OCI-LY1 (cell line): ENCODE measurements at regions not wholly inside any gene's neighbourhood (a gene's known extent, or its start where the extent isn't known, plus 50 kb on each side); places are given as distances from the start of the nearest gene placed in this dataset.

Experiments
- H2AFZ ChIP-seq: fragments of 200-600 bp; sonication (generic), shearing (Covaris generic); 2 replicates; pipeline ENCODE4 v1.6.0; 2014; ENCODE audit warnings: antibody characterized with exemption, mild to moderate bottlenecking, low read length
- H3F3A ChIP-seq: fragments of 200-600 bp; sonication (generic), shearing (Covaris generic); 2 replicates; pipeline ENCODE4 v1.6.0; 2014; ENCODE audit warnings: mild to moderate bottlenecking, antibody characterized with exemption, low read length, moderate library complexity; ENCODE audit not compliant: insufficient read depth
- H3K27ac ChIP-seq: fragments of 200-600 bp; sonication (generic); 2 replicates; pipeline ENCODE4 v1.5.1; 2014; ENCODE audit warnings: low read length, mixed run types, mild to moderate bottlenecking, low read depth; ENCODE audit not compliant: poor library complexity, severe bottlenecking
- H3K27me3 ChIP-seq: fragments of 200-600 bp; sonication (generic); 2 replicates; pipeline ENCODE4 v1.6.0; 2014; ENCODE audit warnings: antibody characterized with exemption, mild to moderate bottlenecking, low read length, moderate library complexity; ENCODE audit not compliant: insufficient read depth
- H3K36me3 ChIP-seq: fragments of 200-600 bp; sonication (generic); 2 replicates; pipeline ENCODE4 v1.6.1; 2014; ENCODE audit warnings: mild to moderate bottlenecking, antibody characterized with exemption, low read length, moderate library complexity, mixed read lengths; ENCODE audit not compliant: insufficient read depth
- H3K4me1 ChIP-seq: fragments of 200-600 bp; sonication (generic); 2 replicates; pipeline ENCODE4 v1.5.1; 2014; ENCODE audit warnings: mild to moderate bottlenecking, low read length, moderate library complexity; ENCODE audit not compliant: insufficient read depth, severe bottlenecking
- H3K4me2 ChIP-seq: fragments of 200-600 bp; sonication (generic), shearing (Covaris generic); 2 replicates; pipeline ENCODE4 v1.6.1; 2014; ENCODE audit warnings: low read length
- H3K4me3 ChIP-seq: fragments of 200-600 bp; sonication (generic); 2 replicates; pipeline ENCODE4 v1.5.1; 2014; ENCODE audit warnings: low read length, low read depth, mild to moderate bottlenecking, mixed read lengths; ENCODE audit not compliant: poor library complexity, severe bottlenecking
- H3K79me2 ChIP-seq: fragments of 200-600 bp; shearing (Covaris generic); 2 replicates; pipeline ENCODE4 v1.6.1; 2016; ENCODE audit warnings: mixed run types, low read length, mixed read lengths; ENCODE audit not compliant: insufficient read depth
- H3K9ac ChIP-seq: fragments of 200-600 bp; sonication (generic), shearing (Covaris generic); 2 replicates; pipeline ENCODE4 v1.6.1; 2014; ENCODE audit warnings: mild to moderate bottlenecking, low read length, mixed read lengths
- H3K9me2 ChIP-seq: fragments of 200-600 bp; sonication (generic), shearing (Covaris generic); 2 replicates; pipeline ENCODE4 v1.6.1; 2014; ENCODE audit warnings: low read depth, mild to moderate bottlenecking, low read length, mixed read lengths
- H3K9me3 ChIP-seq: fragments of 200-600 bp; shearing (Covaris generic); 2 replicates; pipeline ENCODE4 v1.6.1; 2014; ENCODE audit warnings: low read length, mixed read lengths
- H4K20me1 ChIP-seq: fragments of 200-600 bp; sonication (generic), shearing (Covaris generic); 2 replicates; pipeline ENCODE4 v1.6.0; 2016; ENCODE audit warnings: mild to moderate bottlenecking, low read length; ENCODE audit not compliant: insufficient read depth
- EZH2 ChIP-seq: fragments of 200-600 bp; sonication (generic), shearing (Covaris generic); IDR thresholded peaks from 2 replicates; pipeline ENCODE4 v1.8.0; 2017; ENCODE audit warnings: borderline replicate concordance, mixed run types, mild to moderate bottlenecking, antibody characterized with exemption, low read length, moderate library complexity, mixed read lengths
- TF ChIP-seq, protein P1 (sequence below): fragments of 200-600 bp; sonication (generic), shearing (Covaris generic); IDR thresholded peaks from 2 replicates; pipeline ENCODE4 v1.5.1; 2017; ENCODE audit warnings: mild to moderate bottlenecking, antibody characterized with exemption, low read length, moderate library complexity, mixed read lengths

GRCh38 chr12:111287125-111287900 is 81.6 kb downstream of the PHETA1 start:
- Histone ChIP-seq H3K9ac (no peak overlapping the region), H3K9me2 (no peaks in the 10 kb centered on the region), H3K27ac (no peak overlapping the region), H3K79me2 (no peaks in the 10 kb centered on the region), H3K4me3 (no peak overlapping the region), H2AFZ (no peak overlapping the region), H4K20me1 (no peaks in the 10 kb centered on the region), H3K4me2 (no peak overlapping the region), H3K9me3 (no peaks in the 10 kb centered on the region), H3K27me3 (no peaks in the 10 kb centered on the region), H3F3A (no peaks in the 10 kb centered on the region), H3K36me3 (no peaks in the 10 kb centered on the region), H3K4me1 (no peaks in the 10 kb centered on the region)
- TF ChIP-seq, protein P1, sequence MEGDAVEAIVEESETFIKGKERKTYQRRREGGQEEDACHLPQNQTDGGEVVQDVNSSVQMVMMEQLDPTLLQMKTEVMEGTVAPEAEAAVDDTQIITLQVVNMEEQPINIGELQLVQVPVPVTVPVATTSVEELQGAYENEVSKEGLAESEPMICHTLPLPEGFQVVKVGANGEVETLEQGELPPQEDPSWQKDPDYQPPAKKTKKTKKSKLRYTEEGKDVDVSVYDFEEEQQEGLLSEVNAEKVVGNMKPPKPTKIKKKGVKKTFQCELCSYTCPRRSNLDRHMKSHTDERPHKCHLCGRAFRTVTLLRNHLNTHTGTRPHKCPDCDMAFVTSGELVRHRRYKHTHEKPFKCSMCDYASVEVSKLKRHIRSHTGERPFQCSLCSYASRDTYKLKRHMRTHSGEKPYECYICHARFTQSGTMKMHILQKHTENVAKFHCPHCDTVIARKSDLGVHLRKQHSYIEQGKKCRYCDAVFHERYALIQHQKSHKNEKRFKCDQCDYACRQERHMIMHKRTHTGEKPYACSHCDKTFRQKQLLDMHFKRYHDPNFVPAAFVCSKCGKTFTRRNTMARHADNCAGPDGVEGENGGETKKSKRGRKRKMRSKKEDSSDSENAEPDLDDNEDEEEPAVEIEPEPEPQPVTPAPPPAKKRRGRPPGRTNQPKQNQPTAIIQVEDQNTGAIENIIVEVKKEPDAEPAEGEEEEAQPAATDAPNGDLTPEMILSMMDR = no peak
- no peak for TF ChIP-seq EZH2

GRCh38 chr12:111285200-111285599 is 83.7 kb downstream of the PHETA1 start:
- Histone ChIP-seq H4K20me1 (no peaks in the 10 kb centered on the region), H3K4me3 (no peak overlapping the region)

GRCh38 chr12:111284709-111285108 is 84.2 kb downstream of the PHETA1 start:
- H3K4me2 ChIP-seq = no peak overlapping the region
- H3K9me2 ChIP-seq = no peaks in the 10 kb centered on the region
- H3K27ac ChIP-seq = no peak overlapping the region
- H3K4me1 ChIP-seq = no peaks in the 10 kb centered on the region
- no peaks in the 10 kb centered on the region for H3K79me2 ChIP-seq
- H4K20me1 ChIP-seq = no peaks in the 10 kb centered on the region
- no peak for TF ChIP-seq EZH2
- TF ChIP-seq, protein P1 = no peak
- no peaks in the 10 kb centered on the region for H3K36me3 ChIP-seq
- H3K27me3 ChIP-seq = no peaks in the 10 kb centered on the region
- no peak overlapping the region for H3K4me3 ChIP-seq
- no peak overlapping the region for H3K9ac ChIP-seq
- no peaks in the 10 kb centered on the region for H3F3A ChIP-seq
- no peak overlapping the region for H2AFZ ChIP-seq
- no peaks in the 10 kb centered on the region for H3K9me3 ChIP-seq

More at GRCh38 chr12:111285200-111285599, 83.7 kb downstream of the PHETA1 start:
- H3K9me3 ChIP-seq = no peaks in the 10 kb centered on the region
- no peak overlapping the region for H3K27ac ChIP-seq
- no peaks in the 10 kb centered on the region for H3F3A ChIP-seq
- no peaks in the 10 kb centered on the region for H3K36me3 ChIP-seq
- no peak for TF ChIP-seq EZH2
- TF ChIP-seq, protein P1 = no peak
- H3K9me2 ChIP-seq = no peaks in the 10 kb centered on the region
- H3K79me2 ChIP-seq = no peaks in the 10 kb centered on the region
- H3K9ac ChIP-seq = no peak overlapping the region
- H2AFZ ChIP-seq = no peak overlapping the region
- H3K4me2 ChIP-seq = no peak overlapping the region
- no peaks in the 10 kb centered on the region for H3K27me3 ChIP-seq
- H3K4me1 ChIP-seq = no peaks in the 10 kb centered on the region
